ENCODE measurements at regions not wholly inside any gene's neighbourhood (a gene's known extent, or its start where the extent isn't known, plus 50 kb on each side); places are given as distances from the start of the nearest gene placed in this dataset.

DNA sequence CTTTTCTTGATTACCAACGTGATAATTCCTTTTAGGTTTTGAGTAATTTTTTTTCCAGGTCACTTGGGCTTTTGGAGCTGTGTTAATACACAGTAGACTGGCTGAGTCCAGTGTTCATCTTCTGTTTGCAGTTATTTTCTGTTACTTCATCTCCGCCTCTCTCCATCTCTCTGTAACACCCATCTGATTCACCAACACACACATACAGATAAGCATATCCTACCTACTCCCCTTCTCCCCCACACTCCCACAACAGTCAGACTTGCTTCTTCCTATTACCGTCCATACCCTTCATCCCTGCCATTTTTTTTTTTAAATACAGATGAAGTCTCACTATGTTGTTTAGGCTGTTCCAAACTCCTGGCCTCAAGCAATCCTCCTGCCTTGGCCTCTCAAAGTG, 72.7 kb upstream of the MANSC4 start:
- H3K27ac Mint-ChIP-seq (ENCODE audit: unreplicated experiment) = no peak overlapping the region
- H3K36me3 Mint-ChIP-seq (ENCODE audit: insufficient read depth, unreplicated experiment) = no peaks in the 10 kb centered on the region
- Histone ChIP-seq H3K36me3 (ENCODE audit: control insufficient read depth, insufficient read depth, low read length) (no peaks in the 10 kb centered on the region), H3K27me3 (replicated peaks; ENCODE audit: control insufficient read depth, insufficient read depth, low read length) (no peaks in the 10 kb centered on the region), H3K9me3 (peaks cover 7% of the 10 kb centered on the region; the same call in 1 of the 2 replicates), H3K4me3 (ENCODE audit: low read depth, low read length) (no peak overlapping the region), H3K4me1 (peaks cover 23% of the 10 kb centered on the region)
- no peaks in the 10 kb centered on the region for H3K27me3 Mint-ChIP-seq (ENCODE audit: insufficient read depth, unreplicated experiment)
- no TSS peak for BruUV-seq (replicated peaks)
- DNase-seq = no peak
- peaks cover 25% of the 10 kb centered on the region for H3K9me3 Mint-ChIP-seq (ENCODE audit: unreplicated experiment)
- TF ChIP-seq, protein P1, sequence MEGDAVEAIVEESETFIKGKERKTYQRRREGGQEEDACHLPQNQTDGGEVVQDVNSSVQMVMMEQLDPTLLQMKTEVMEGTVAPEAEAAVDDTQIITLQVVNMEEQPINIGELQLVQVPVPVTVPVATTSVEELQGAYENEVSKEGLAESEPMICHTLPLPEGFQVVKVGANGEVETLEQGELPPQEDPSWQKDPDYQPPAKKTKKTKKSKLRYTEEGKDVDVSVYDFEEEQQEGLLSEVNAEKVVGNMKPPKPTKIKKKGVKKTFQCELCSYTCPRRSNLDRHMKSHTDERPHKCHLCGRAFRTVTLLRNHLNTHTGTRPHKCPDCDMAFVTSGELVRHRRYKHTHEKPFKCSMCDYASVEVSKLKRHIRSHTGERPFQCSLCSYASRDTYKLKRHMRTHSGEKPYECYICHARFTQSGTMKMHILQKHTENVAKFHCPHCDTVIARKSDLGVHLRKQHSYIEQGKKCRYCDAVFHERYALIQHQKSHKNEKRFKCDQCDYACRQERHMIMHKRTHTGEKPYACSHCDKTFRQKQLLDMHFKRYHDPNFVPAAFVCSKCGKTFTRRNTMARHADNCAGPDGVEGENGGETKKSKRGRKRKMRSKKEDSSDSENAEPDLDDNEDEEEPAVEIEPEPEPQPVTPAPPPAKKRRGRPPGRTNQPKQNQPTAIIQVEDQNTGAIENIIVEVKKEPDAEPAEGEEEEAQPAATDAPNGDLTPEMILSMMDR (IDR thresholded peaks at IDR 0.05; ENCODE audit: insufficient read depth in 1 of 2, low read depth in 1 of 2, low read length in 1 of 2, severe bottlenecking in 1 of 2, unreplicated experiment in 1 of 2) = no peak
- no peak overlapping the region for H3K4me3 Mint-ChIP-seq (ENCODE audit: unreplicated experiment)
- CTCF ChIA-PET = no interaction called here
- intact Hi-C loops (cut with micrococcal nuclease; ENCODE audit: unreplicated experiment) = no loop called here
- H3K4me1 Mint-ChIP-seq (ENCODE audit: low read depth, unreplicated experiment) = peaks cover 21% of the 10 kb centered on the region
- POLR2A ChIA-PET = no interaction called here

All from Caco-2 (cell line).